ENCODE measurements at regions not wholly inside any gene's neighbourhood (a gene's known extent, or its start where the extent isn't known, plus 50 kb on each side); places are given as distances from the start of the nearest gene placed in this dataset.

DNA sequence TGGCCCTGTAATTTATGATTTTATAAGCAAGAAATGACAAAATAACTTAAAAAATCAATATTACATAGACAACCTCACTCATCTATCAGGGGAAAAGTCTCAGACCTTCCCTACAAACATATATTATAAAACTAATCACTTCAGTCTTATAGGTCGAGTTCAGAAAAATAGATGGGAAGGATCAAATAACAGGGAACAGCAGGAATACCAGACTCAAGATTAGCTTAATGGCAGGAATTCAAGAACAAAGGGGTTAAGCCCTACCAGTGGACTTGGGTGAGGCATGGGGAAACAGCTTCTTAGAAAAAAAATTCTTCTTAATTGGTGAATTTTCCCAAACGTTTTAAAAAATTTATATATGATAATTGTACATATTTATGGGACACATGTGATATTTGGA is 51.6 kb upstream of the CRY1 start:
- TF ChIP-seq DIDO1 (tag; IDR thresholded peaks at IDR 0.05; ENCODE audit: low read depth) (no peak), POLR2A (conservative IDR thresholded peaks at IDR 0.05) (no peak), CTCF (IDR thresholded peaks at IDR 0.05 in 2 of 3, conservative IDR thresholded peaks at IDR 0.05 in 1 of 3; ENCODE audit: insufficient read depth in 2 of 3, low read depth in 1 of 3, low read length in 3 of 3) (no peak), ZFP30 (CRISPR knock-in tag; IDR thresholded peaks at IDR 0.05; ENCODE audit: borderline replicate concordance) (no peak), NFIC (IDR thresholded peaks at IDR 0.05) (no peak), SIN3A (IDR thresholded peaks at IDR 0.05; ENCODE audit: borderline replicate concordance in 2 of 2, control insufficient read depth in 1 of 2, low read depth in 2 of 2, low read length in 2 of 2) (no peak), REST (IDR thresholded peaks at IDR 0.05; ENCODE audit: borderline replicate concordance) (no peak), REST (CRISPR knock-in tag; IDR thresholded peaks at IDR 0.05; ENCODE audit: low read depth) (no peak), ZNF830 (CRISPR knock-in tag; IDR thresholded peaks at IDR 0.05) (no peak), HDGF (IDR thresholded peaks at IDR 0.05) (no peak), PHF8 (IDR thresholded peaks at IDR 0.05; ENCODE audit: borderline replicate concordance, low read length) (no peak), ZBTB40 (IDR thresholded peaks at IDR 0.05) (no peak), ZBTB40 (CRISPR knock-in tag; IDR thresholded peaks at IDR 0.05) (no peak), MAX (CRISPR knock-in tag; IDR thresholded peaks at IDR 0.05) (no peak), KDM1A (IDR thresholded peaks at IDR 0.05) (no peak), FOXM1 (IDR thresholded peaks at IDR 0.05; ENCODE audit: low read depth) (no peak), FOXM1 (CRISPR knock-in tag; IDR thresholded peaks at IDR 0.05; ENCODE audit: low read depth) (no peak)
